AG04449 (cell line): ENCODE measurements at regions not wholly inside any gene's neighbourhood (a gene's known extent, or its start where the extent isn't known, plus 50 kb on each side); places are given as distances from the start of the nearest gene placed in this dataset.
"Not testable (repeated sequence)": the region's sequence is repeated elsewhere in the genome, so short reads cannot be mapped to it uniquely, and the experiment has no call there.

ENCODE experiments used
- CTCF ChIA-PET: fragments of 350-600 bp; formaldehyde crosslinking; extraction: SDS; loops from one replicate; lab custom pipeline; 2021; ENCODE audit warnings: antibody characterized with exemption; lab: Yijun Ruan, JAX
- POLR2A ChIA-PET: fragments of 400-600, 350-600 bp; formaldehyde crosslinking; extraction: SDS; loops from one replicate; lab custom pipeline; 2020; ENCODE audit warnings: antibody characterized with exemption, inconsistent platforms; lab: Yijun Ruan, JAX
- DNase-seq: peaks from one replicate; pipeline ENCODE4 v3.0.0-alpha.2; 2010; ENCODE audit warnings: low read depth, low spot score
- H3K4me3 ChIP-seq: 2 replicates; pipeline ENCODE4 v1.5.1; 2011; ENCODE audit warnings: low read depth, mild to moderate bottlenecking, control low read depth, low read length
- CTCF ChIP-seq: IDR thresholded peaks from one replicate; pipeline ENCODE4 v1.5.1; 2011; ENCODE audit warnings: mild to moderate bottlenecking, moderate library complexity, low read length, control low read depth, inconsistent platforms; ENCODE audit not compliant: insufficient read depth; ENCODE audit errors: missing control alignments

DNA sequence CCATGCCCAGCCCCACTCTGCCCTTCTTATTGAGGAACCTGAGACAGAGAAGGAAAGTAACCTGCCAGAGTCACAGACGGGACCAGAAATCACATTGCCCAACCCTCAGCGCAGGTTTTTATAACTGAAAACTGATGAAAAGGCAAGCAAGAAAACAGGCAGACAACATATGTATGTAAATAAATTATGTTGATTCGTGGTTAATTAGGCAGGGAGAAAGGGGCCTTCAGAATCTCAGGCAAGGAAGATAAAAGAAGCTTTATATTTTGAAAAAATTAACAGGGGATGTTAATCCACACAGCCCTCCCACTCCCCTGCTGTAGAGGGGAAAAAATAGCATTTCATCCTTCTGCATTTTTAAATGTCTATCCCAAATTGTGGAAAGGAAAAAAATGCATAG lies 378.5 kb downstream of the PIK3C3 start:
- ChIA-PET POLR2A (no interaction called here), CTCF (no interaction called here)
- H3K4me3 ChIP-seq, result no peak overlapping the region
- DNase-seq, result no peak
- TF ChIP-seq CTCF, result no peak

DNA sequence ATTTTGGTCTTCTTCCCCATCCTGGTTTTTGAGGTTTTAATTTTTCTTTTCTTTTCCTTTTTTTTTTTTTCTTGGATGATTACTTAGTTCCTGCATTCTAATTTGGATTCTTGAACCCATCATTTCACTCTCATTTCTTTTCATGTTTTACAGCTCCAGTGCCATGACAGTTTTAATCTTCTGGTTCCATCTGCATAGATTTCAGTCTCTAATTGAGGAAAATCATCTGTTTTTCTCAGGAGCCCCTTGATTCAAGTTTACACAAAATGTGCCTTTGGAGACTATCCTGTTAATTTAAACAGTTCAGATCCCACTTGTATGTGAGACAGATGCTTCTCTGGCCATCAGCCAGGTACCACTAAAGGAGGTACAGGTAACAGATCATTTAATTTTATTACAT lies 379.9 kb downstream of the PIK3C3 start:
- no peak overlapping the region for H3K4me3 ChIP-seq
- no peak for TF ChIP-seq CTCF
- ChIA-PET POLR2A (no interaction called here), CTCF (no interaction called here)
- DNase-seq, result no peak

GRCh38 chr18:42336139-42336538 lies 381.1 kb downstream of the PIK3C3 start:
- ChIA-PET POLR2A (no interaction called here), CTCF (no interaction called here)
- no peak for DNase-seq
- TF ChIP-seq CTCF, result no peak
- H3K4me3 ChIP-seq, result no peak overlapping the region

GRCh38 chr18:42337337-42337736 lies 382.3 kb downstream of the PIK3C3 start:
- CTCF ChIA-PET, POLR2A ChIA-PET, DNase-seq, H3K4me3 ChIP-seq: not testable (repeated sequence)

DNA sequence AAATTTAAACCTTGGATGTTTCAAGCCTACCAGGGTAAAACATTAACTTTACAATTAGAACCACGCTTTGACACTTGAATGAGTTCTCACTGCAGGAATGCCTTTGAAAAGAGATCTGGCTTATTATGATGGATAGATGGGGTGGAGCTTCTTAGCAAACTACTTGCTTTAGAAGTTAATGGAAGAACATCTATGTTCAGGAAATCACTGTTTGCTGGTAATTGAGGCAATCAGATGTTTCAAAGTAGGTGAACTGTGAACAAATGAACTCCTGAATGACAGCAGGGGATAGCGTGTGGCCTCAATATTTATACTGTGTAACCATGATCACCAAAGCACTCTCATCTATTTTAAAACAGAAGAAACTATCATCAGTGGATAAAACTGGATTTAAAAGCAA lies 383.6 kb downstream of the PIK3C3 start:
- ChIA-PET POLR2A (no interaction called here), CTCF (no interaction called here)
- TF ChIP-seq CTCF, result no peak
- H3K4me3 ChIP-seq, result no peak overlapping the region
- DNase-seq, result no peak

GRCh38 chr18:42339372-42339771 lies 384.3 kb downstream of the PIK3C3 start:
- ChIA-PET CTCF (no interaction called here), POLR2A (no interaction called here)
- H3K4me3 ChIP-seq, result no peak overlapping the region
- TF ChIP-seq CTCF, result no peak
- no peak for DNase-seq

DNA sequence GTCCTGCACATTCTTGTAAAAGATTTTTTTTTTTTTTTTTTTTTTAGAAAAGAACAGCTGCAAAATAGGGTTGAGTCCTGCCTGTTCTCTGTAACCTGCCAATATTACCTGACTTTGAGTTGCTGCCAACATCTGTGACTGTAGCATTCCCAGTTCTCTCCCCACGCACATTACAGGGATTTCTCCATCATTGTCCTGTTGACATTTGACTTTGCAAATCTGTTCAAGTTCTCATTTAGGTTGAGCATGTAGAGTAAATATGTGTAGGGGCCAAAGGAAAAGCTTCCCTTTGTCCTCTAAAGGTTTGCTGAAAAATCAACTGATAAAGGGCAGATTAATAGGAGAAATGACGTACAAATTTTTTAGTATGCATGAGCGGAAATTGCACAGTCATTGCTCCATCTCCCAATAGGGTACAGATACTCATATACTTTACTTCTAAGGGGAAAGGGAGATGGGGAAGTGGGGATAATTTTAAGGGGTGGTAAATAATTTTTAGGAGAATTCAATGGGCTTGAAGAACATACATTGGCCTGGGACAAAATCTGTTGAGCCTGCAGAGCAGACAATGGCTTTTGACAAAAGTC lies 385.5 kb downstream of the PIK3C3 start:
- H3K4me3 ChIP-seq, result no peak overlapping the region
- ChIA-PET POLR2A (no interaction called here), CTCF (no interaction called here)
- no peak for TF ChIP-seq CTCF
- DNase-seq, result no peak
